ENCODE measurements at regions not wholly inside any gene's neighbourhood (a gene's known extent, or its start where the extent isn't known, plus 50 kb on each side); places are given as distances from the start of the nearest gene placed in this dataset.

- H3K4me1 ChIP-seq: peaks cover 0 to 5% of the 10 kb centered on the region in 2 donors
- DNase-seq (ENCODE audit: low spot score): no peak
- H3K27me3 ChIP-seq: no peaks in the 10 kb centered on the region
- H3K27ac ChIP-seq: no peak overlapping the region
- no peaks in the 10 kb centered on the region for H3K36me3 ChIP-seq
- TF ChIP-seq CTCF (IDR thresholded peaks at IDR 0.05): no peak
- H3K4me3 ChIP-seq: no peak overlapping the region
- H3K9me3 ChIP-seq: peaks cover 0 to 14% of the 10 kb centered on the region in 2 donors
Observed at GRCh38 chr11:122186439-122187080, 70.5 kb upstream of the BLID start.

GRCh38 chr11:122183933-122184332, 67.9 kb upstream of the BLID start:
- no peaks in the 10 kb centered on the region for H3K27me3 ChIP-seq
- H3K27ac ChIP-seq: no peak overlapping the region
- no peak for DNase-seq (ENCODE audit: low spot score)
- peaks cover 0 to 7% of the 10 kb centered on the region in 2 donors for H3K4me1 ChIP-seq
- no peak overlapping the region for H3K4me3 ChIP-seq
- H3K9me3 ChIP-seq: peaks cover 0 to 14% of the 10 kb centered on the region in 2 donors
- TF ChIP-seq CTCF (IDR thresholded peaks at IDR 0.05): no peak
- no peaks in the 10 kb centered on the region for H3K36me3 ChIP-seq

DNA sequence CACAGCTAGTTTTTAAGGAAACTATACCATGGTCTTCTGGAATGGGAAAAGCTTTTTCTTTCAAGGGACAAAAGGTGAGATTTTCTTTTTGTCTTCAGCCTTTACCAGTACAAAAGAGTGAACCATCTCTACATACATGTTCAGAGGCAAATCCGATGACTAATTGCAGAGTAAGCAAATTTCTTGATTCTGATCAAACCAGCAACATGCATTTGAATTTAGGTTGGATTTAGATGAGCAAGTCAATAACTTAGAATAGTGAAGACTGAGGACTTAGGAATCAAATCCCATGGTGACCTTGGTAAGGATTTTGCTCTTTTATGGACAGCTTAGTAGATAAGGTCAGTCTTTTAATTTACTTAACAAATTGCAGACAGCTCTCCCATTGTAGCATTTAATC, 65.9 kb upstream of the BLID start:
- no peak overlapping the region for H3K27ac ChIP-seq
- peaks cover 0 to 14% of the 10 kb centered on the region in 2 donors for H3K9me3 ChIP-seq
- no peaks in the 10 kb centered on the region for H3K27me3 ChIP-seq
- peaks cover 0 to 4% of the 10 kb centered on the region in 2 donors for H3K4me1 ChIP-seq
- DNase-seq (ENCODE audit: low spot score): no peak
- TF ChIP-seq CTCF (IDR thresholded peaks at IDR 0.05): no peak
- H3K4me3 ChIP-seq: no peak overlapping the region
- H3K36me3 ChIP-seq: no peaks in the 10 kb centered on the region

DNA sequence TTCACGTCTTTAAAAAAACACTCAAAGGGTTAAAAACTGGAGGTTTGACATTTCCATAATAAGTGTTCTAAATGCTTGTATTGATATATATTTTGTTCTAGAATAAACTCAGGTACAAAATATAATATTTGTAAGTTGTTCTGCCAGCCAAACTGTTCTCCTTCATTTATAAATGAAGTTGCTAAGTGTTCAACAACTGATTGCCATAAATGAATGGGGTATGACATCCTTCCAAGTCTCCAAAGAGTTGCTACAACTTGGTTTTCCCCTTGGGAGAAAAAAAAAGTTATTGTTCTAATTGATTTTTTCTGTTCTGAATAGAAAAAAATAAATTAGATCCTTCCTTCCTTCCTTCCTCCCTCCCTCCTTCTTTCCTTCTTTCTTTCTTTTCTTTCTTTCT, 65.4 kb upstream of the BLID start:
- Histone ChIP-seq H3K27me3 (no peaks in the 10 kb centered on the region), H3K27ac (peak overlapping the region in 1 of 2 donors; percentile 50), H3K4me3 (no peak overlapping the region), H3K4me1 (peaks cover 0 to 4% of the 10 kb centered on the region in 2 donors), H3K9me3 (peaks cover 0 to 13% of the 10 kb centered on the region in 2 donors), H3K36me3 (no peaks in the 10 kb centered on the region)
- TF ChIP-seq CTCF (IDR thresholded peaks at IDR 0.05): no peak
- no peak for DNase-seq (ENCODE audit: low spot score)

DNA sequence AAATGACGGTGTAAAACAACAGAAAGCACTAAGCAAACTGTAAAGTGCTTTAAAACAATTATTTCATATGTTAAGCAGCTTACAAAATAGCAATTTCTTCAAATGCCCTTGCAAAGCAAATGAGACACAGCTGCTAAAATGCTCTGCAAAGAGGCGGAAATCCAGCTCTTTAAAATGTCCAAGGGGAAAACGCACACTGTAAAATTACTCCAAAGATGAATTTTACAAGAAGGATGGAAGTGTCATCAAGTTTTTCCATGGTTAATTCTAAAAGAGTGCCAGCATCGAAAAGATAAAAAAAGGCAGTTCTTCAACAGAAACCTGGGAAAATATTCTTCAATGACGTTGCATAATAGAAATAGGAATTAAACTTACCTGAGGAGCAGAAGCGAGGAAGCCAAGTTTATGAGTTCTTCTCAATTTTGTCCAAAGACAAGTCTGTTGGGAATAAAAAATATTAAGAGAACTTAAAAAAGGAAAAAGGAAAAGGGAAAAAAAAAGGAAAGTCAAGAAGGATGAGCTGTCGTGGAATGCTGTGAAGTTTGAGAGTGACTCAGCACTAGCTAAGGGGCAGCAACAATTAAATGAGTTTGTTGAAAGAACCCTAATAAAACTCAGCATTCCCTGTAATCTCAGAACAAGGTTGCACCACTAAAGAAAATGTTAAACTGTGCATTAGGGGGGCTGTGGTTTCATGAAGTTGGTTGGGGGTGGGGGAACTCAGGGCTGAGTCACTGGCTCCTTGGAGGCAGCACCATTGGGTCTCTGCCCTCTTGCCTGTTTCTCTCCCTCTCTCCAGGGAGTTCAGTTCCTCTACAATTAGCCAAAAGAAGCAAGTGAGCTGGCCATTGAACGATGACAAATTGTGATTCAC, 64.2 kb upstream of the BLID start:
- peaks cover 0 to 2% of the 10 kb centered on the region in 2 donors for H3K9me3 ChIP-seq
- no peaks in the 10 kb centered on the region for H3K27me3 ChIP-seq
- no peak for DNase-seq (ENCODE audit: low spot score)
- peaks cover 0 to 4% of the 10 kb centered on the region in 2 donors for H3K4me1 ChIP-seq
- no peak overlapping the region for H3K4me3 ChIP-seq
- peak overlapping the region in 1 of 2 donors; percentile 50 for H3K27ac ChIP-seq
- no peaks in the 10 kb centered on the region for H3K36me3 ChIP-seq
- TF ChIP-seq CTCF (IDR thresholded peaks at IDR 0.05): no peak
